IPS DF 6.9 (cell line): ENCODE measurements at regions not wholly inside any gene's neighbourhood (a gene's known extent, or its start where the extent isn't known, plus 50 kb on each side); places are given as distances from the start of the nearest gene placed in this dataset.

Experiments used
- DNase-seq: peaks from one replicate; pipeline ENCODE4 v3.0.0-alpha.2; 2013; ENCODE audit warnings: low read depth, low spot score
- H3K27ac ChIP-seq: one replicate; pipeline ENCODE4 v1.5.1; 2013; ENCODE audit warnings: low read length, control low read depth
- H3K27me3 ChIP-seq: 2 replicates; pipeline ENCODE4 v1.6.1; 2013; ENCODE audit warnings: mild to moderate bottlenecking, low read length; ENCODE audit not compliant: control insufficient read depth, insufficient read depth
- H3K36me3 ChIP-seq: 2 replicates; pipeline ENCODE4 v1.6.1; 2013; ENCODE audit warnings: low read length; ENCODE audit not compliant: control insufficient read depth, insufficient read depth
- H3K4me1 ChIP-seq: 2 replicates; pipeline ENCODE4 v1.6.1; 2013; ENCODE audit warnings: low read length; ENCODE audit not compliant: control insufficient read depth, insufficient read depth
- H3K4me3 ChIP-seq: 2 replicates; pipeline ENCODE4 v1.5.1; 2013; ENCODE audit warnings: mild to moderate bottlenecking, low read length
- H3K9me3 ChIP-seq: 2 replicates; pipeline ENCODE4 v1.6.1; 2013; ENCODE audit warnings: low read length, inconsistent platforms; ENCODE audit not compliant: control insufficient read depth, insufficient read depth
- WGBS: extraction: QIAGEN DNeasy Blood & Tissue Kit; methylation state at CpG from one replicate; pipeline ENCODE4 v1.1.7; 2013; ENCODE audit warnings: mixed read lengths, missing lambda C conversion rate; ENCODE audit not compliant: insufficient read length, insufficient coverage; 5-methylcytosine and 5-hydroxymethylcytosine counted together

- WGBS: no CpG with 5 or more reads among the region's 1 CpG
- H3K27ac ChIP-seq: no peak overlapping the region
Observed at GRCh38 chr9:109616571-109617120, 118.5 kb upstream of the PTPN3 start.

GRCh38 chr9:109619310-109619709 lies 121.2 kb upstream of the PTPN3 start:
- Histone ChIP-seq H3K36me3 (no peaks in the 10 kb centered on the region), H3K9me3 (no peaks in the 10 kb centered on the region), H3K4me1 (no peaks in the 10 kb centered on the region), H3K27ac (no peak overlapping the region), H3K4me3 (no peak overlapping the region), H3K27me3 (no peaks in the 10 kb centered on the region)
- no CpG with 5 or more reads among the region's 3 CpGs for WGBS
- no peak for DNase-seq

More at GRCh38 chr9:109616571-109617120, 118.5 kb upstream of the PTPN3 start:
- no peak overlapping the region for H3K4me3 ChIP-seq
- no peaks in the 10 kb centered on the region for H3K4me1 ChIP-seq
- no peaks in the 10 kb centered on the region for H3K27me3 ChIP-seq
- H3K9me3 ChIP-seq: no peaks in the 10 kb centered on the region
- no peak for DNase-seq
- no peaks in the 10 kb centered on the region for H3K36me3 ChIP-seq

GRCh38 chr9:109624143-109624542 lies 126.0 kb upstream of the PTPN3 start:
- no peaks in the 10 kb centered on the region for H3K36me3 ChIP-seq
- WGBS: no CpG with 5 or more reads among the region's 3 CpGs
- H3K27ac ChIP-seq: no peak overlapping the region
- H3K9me3 ChIP-seq: no peaks in the 10 kb centered on the region
- no peaks in the 10 kb centered on the region for H3K27me3 ChIP-seq
- no peak overlapping the region for H3K4me3 ChIP-seq
- H3K4me1 ChIP-seq: no peaks in the 10 kb centered on the region
- DNase-seq: no peak

- Histone ChIP-seq H3K9me3 (no peaks in the 10 kb centered on the region), H3K4me3 (no peak overlapping the region), H3K36me3 (no peaks in the 10 kb centered on the region), H3K27me3 (no peaks in the 10 kb centered on the region), H3K4me1 (no peaks in the 10 kb centered on the region), H3K27ac (no peak overlapping the region)
- whole genome bisulfite sequencing: no CpG with 5 or more reads among the region's 1 CpG
- DNase-seq: no peak
Observed at GRCh38 chr9:109624896-109625295, 126.8 kb upstream of the PTPN3 start.

- Histone ChIP-seq H3K27me3 (no peaks in the 10 kb centered on the region), H3K9me3 (no peaks in the 10 kb centered on the region), H3K4me1 (no peaks in the 10 kb centered on the region), H3K36me3 (no peaks in the 10 kb centered on the region), H3K4me3 (no peak overlapping the region), H3K27ac (no peak overlapping the region)
- WGBS: no CpG with 5 or more reads among the region's 4 CpGs
- DNase-seq: no peak
Observed at GRCh38 chr9:109627042-109627441, 128.9 kb upstream of the PTPN3 start.

GRCh38 chr9:109629615-109630014 lies 131.5 kb upstream of the PTPN3 start:
- no peak overlapping the region for H3K4me3 ChIP-seq
- DNase-seq: no peak
- H3K27me3 ChIP-seq: no peaks in the 10 kb centered on the region
- H3K9me3 ChIP-seq: no peaks in the 10 kb centered on the region
- no peaks in the 10 kb centered on the region for H3K36me3 ChIP-seq
- no CpG with 5 or more reads among the region's 1 CpG for WGBS
- no peaks in the 10 kb centered on the region for H3K4me1 ChIP-seq
- H3K27ac ChIP-seq: no peak overlapping the region

- H3K27me3 ChIP-seq: no peaks in the 10 kb centered on the region
- no CpG with 5 or more reads among the region's 2 CpGs for WGBS
Observed at GRCh38 chr9:109632817-109633216, 134.7 kb upstream of the PTPN3 start.

GRCh38 chr9:109639674-109640579 lies 140.1 kb upstream of the PALM2AKAP2 start:
- peaks cover 31% of the 10 kb centered on the region for H3K27me3 ChIP-seq
- no peak for DNase-seq

More at GRCh38 chr9:109632817-109633216, 134.7 kb upstream of the PTPN3 start:
- Histone ChIP-seq H3K27ac (no peak overlapping the region), H3K4me3 (no peak overlapping the region), H3K4me1 (no peaks in the 10 kb centered on the region), H3K36me3 (no peaks in the 10 kb centered on the region), H3K9me3 (no peaks in the 10 kb centered on the region)
- DNase-seq: no peak

GRCh38 chr9:109640580-109641371 lies 139.2 kb upstream of the PALM2AKAP2 start:
- no CpG with 5 or more reads among the region's 59 CpGs for WGBS
- no peak for DNase-seq
- Histone ChIP-seq H3K36me3 (no peaks in the 10 kb centered on the region), H3K27me3 (peaks cover 31% of the 10 kb centered on the region), H3K4me3 (peak overlapping the region; percentile 41), H3K9me3 (no peaks in the 10 kb centered on the region), H3K27ac (no peak overlapping the region), H3K4me1 (peaks cover 1% of the 10 kb centered on the region)

More at GRCh38 chr9:109639674-109640579, 140.1 kb upstream of the PALM2AKAP2 start:
- no CpG with 5 or more reads among the region's 43 CpGs for WGBS
- H3K4me1 ChIP-seq: peaks cover 1% of the 10 kb centered on the region
- no peaks in the 10 kb centered on the region for H3K9me3 ChIP-seq
- no peak overlapping the region for H3K27ac ChIP-seq
- peak overlapping the region; percentile 41 for H3K4me3 ChIP-seq
- no peaks in the 10 kb centered on the region for H3K36me3 ChIP-seq

GRCh38 chr9:109641372-109641659 lies 138.7 kb upstream of the PALM2AKAP2 start:
- Histone ChIP-seq H3K36me3 (no peaks in the 10 kb centered on the region), H3K27ac (no peak overlapping the region), H3K4me3 (no peak overlapping the region), H3K4me1 (peaks cover 1% of the 10 kb centered on the region), H3K9me3 (no peaks in the 10 kb centered on the region), H3K27me3 (peaks cover 31% of the 10 kb centered on the region)
- WGBS: no CpG with 5 or more reads among the region's 8 CpGs
- no peak for DNase-seq
